ENCODE measurements at regions not wholly inside any gene's neighbourhood (a gene's known extent, or its start where the extent isn't known, plus 50 kb on each side); places are given as distances from the start of the nearest gene placed in this dataset.

- TF ChIP-seq BRF2 (IDR thresholded peaks at IDR 0.05; ENCODE audit: borderline replicate concordance, insufficient read depth, insufficient read length) (no peak), PTRF (tag; IDR thresholded peaks at IDR 0.05) (no peak), ZNF274 (IDR thresholded peaks at IDR 0.05; ENCODE audit: borderline replicate concordance, low read depth, low read length) (no peak), ZBTB43 (CRISPR knock-in tag; IDR thresholded peaks at IDR 0.05) (no peak), BMI1 (IDR thresholded peaks at IDR 0.05; ENCODE audit: low read length) (no peak), FOXO4 (CRISPR knock-in tag; IDR thresholded peaks at IDR 0.05) (no peak), ZNF311 (CRISPR knock-in tag; IDR thresholded peaks at IDR 0.05) (no peak), NCOA1 (IDR thresholded peaks at IDR 0.05; ENCODE audit: low read depth) (no peak), SRSF9 (IDR thresholded peaks at IDR 0.05; ENCODE audit: borderline replicate concordance, low read depth, low read length) (no peak), NCOA6 (IDR thresholded peaks at IDR 0.05) (no peak), PATZ1 (CRISPR knock-in tag; IDR thresholded peaks at IDR 0.05; ENCODE audit: borderline replicate concordance) (no peak), DEAF1 (CRISPR knock-in tag; IDR thresholded peaks at IDR 0.05) (no peak), HMG20B (CRISPR knock-in tag; IDR thresholded peaks at IDR 0.05) (no peak), POLR2AphosphoS5 (IDR thresholded peaks at IDR 0.05; ENCODE audit: control insufficient read depth, insufficient read depth, low read depth, low read length) (peak; percentile 43; the same call in 1 of the 2 replicates), HNRNPL (IDR thresholded peaks at IDR 0.05; ENCODE audit: low read depth, low read length) (no peak), ZNF280A (IDR thresholded peaks at IDR 0.05; ENCODE audit: low read depth, partially characterized antibody) (no peak), EHMT2 (IDR thresholded peaks at IDR 0.05) (no peak), KLF1 (tag; IDR thresholded peaks at IDR 0.05) (no peak)
These were observed 134.2 kb downstream of the USP22 start (continued) for GRCh38 chr17:20908313-20909267.
